ENCODE measurements at regions not wholly inside any gene's neighbourhood (a gene's known extent, or its start where the extent isn't known, plus 50 kb on each side); places are given as distances from the start of the nearest gene placed in this dataset.

GRCh38 chr14:104298458-104298857 lies 160.1 kb downstream of the KIF26A start:
- Mint-ChIP-seq H3K4me3 (no peak overlapping the region), H3K27ac (no peak overlapping the region), H3K4me1 (peaks cover 1% of the 10 kb centered on the region), H3K9me3 (peaks cover 24% of the 10 kb centered on the region), H3K36me3 (ENCODE audit: low read depth) (peaks cover 12% of the 10 kb centered on the region), H3K27me3 (ENCODE audit: insufficient read depth, low read depth, poor library complexity) (peaks cover 29% of the 10 kb centered on the region)
- no peaks in the 10 kb centered on the region for H3K27me3 ChIP-seq (ENCODE audit: insufficient read depth)
- no peaks in the 10 kb centered on the region for H3K36me3 ChIP-seq (ENCODE audit: insufficient read depth)
- no peak for TF ChIP-seq CTCF (conservative IDR thresholded peaks at IDR 0.05; ENCODE audit: low read depth in 2 of 2)
- no peak for TF ChIP-seq REST (IDR thresholded peaks at IDR 0.05; ENCODE audit: unreplicated experiment)
- H3F3A ChIP-seq (replicated peaks; ENCODE audit: low read depth): no peaks in the 10 kb centered on the region
- no peak overlapping the region for H3K27ac ChIP-seq (ENCODE audit: low read depth)
- H3K79me2 ChIP-seq (replicated peaks; ENCODE audit: insufficient read depth): no peaks in the 10 kb centered on the region
- no peak overlapping the region for H3K4me2 ChIP-seq
- H3K4me1 ChIP-seq (ENCODE audit: insufficient read depth): no peaks in the 10 kb centered on the region
- H2AFZ ChIP-seq: no peak overlapping the region
- H4K20me1 ChIP-seq (replicated peaks; ENCODE audit: insufficient read depth): no peaks in the 10 kb centered on the region
- DNase-seq (ENCODE audit: low spot score): no peak
- no peaks in the 10 kb centered on the region for H3K9me2 ChIP-seq (ENCODE audit: insufficient read depth)
- no peak overlapping the region for H3K4me3 ChIP-seq
- no peak for ATAC-seq

GRCh38 chr14:104299993-104300761 lies 161.8 kb downstream of the KIF26A start:
- Histone ChIP-seq H3K27me3 (ENCODE audit: insufficient read depth) (no peaks in the 10 kb centered on the region), H3K36me3 (ENCODE audit: insufficient read depth) (no peaks in the 10 kb centered on the region), H2AFZ (no peak overlapping the region), H3K4me1 (ENCODE audit: insufficient read depth) (no peaks in the 10 kb centered on the region), H3F3A (replicated peaks; ENCODE audit: low read depth) (no peaks in the 10 kb centered on the region), H3K79me2 (replicated peaks; ENCODE audit: insufficient read depth) (no peaks in the 10 kb centered on the region), H3K4me2 (no peak overlapping the region), H3K4me3 (no peak overlapping the region), H3K27ac (ENCODE audit: low read depth) (no peak overlapping the region), H3K9me2 (ENCODE audit: insufficient read depth) (no peaks in the 10 kb centered on the region), H4K20me1 (replicated peaks; ENCODE audit: insufficient read depth) (no peaks in the 10 kb centered on the region)
- H3K9me3 Mint-ChIP-seq: peaks cover 24% of the 10 kb centered on the region
- no peaks in the 10 kb centered on the region for H3K4me1 Mint-ChIP-seq
- H3K27me3 Mint-ChIP-seq (ENCODE audit: insufficient read depth, low read depth, poor library complexity): peaks cover 30% of the 10 kb centered on the region
- H3K4me3 Mint-ChIP-seq: no peak overlapping the region
- DNase-seq (ENCODE audit: low spot score): no peak
- H3K36me3 Mint-ChIP-seq (ENCODE audit: low read depth): peaks cover 12% of the 10 kb centered on the region
- ATAC-seq: no peak
- no peak overlapping the region for H3K27ac Mint-ChIP-seq
- TF ChIP-seq ZNF331 (CRISPR knock-in tag; IDR thresholded peaks at IDR 0.05; ENCODE audit: low read depth) (no peak), ZNF114 (CRISPR knock-in tag; IDR thresholded peaks at IDR 0.05) (no peak), ETS1 (IDR thresholded peaks at IDR 0.05) (no peak), ZNF462 (CRISPR knock-in tag; IDR thresholded peaks at IDR 0.05) (no peak), POLR2AphosphoS5 (IDR thresholded peaks at IDR 0.05; ENCODE audit: low read depth) (no peak), NANOG (IDR thresholded peaks at IDR 0.05; ENCODE audit: borderline replicate concordance) (no peak)

Measured in GM23338 (cell line).